ENCODE measurements at regions not wholly inside any gene's neighbourhood (a gene's known extent, or its start where the extent isn't known, plus 50 kb on each side); places are given as distances from the start of the nearest gene placed in this dataset.

- Histone ChIP-seq H3K4me1 (no peaks in the 10 kb centered on the region), H3K9me3 (peaks cover 0 to 35% (median 2%) of the 10 kb centered on the region in 8 donors), H3K36me3 (no peaks in the 10 kb centered on the region), H3K4me3 (no peak overlapping the region), H3K27ac (no peak overlapping the region), H3K27me3 (replicated peaks in 1 of 7) (no peaks in the 10 kb centered on the region)
- intact Hi-C loops (cut with DNase I; ENCODE audit: low total_unique reads): no loop called here
- WGBS, 5 donors: 88 to 100% (median 100%) methylated on average over 1 of the region's 1 CpG
- DNase-seq: no peak
- TF ChIP-seq POLR2A (IDR thresholded peaks at IDR 0.05) (no peak), POLR2AphosphoS5 (IDR thresholded peaks at IDR 0.05) (no peak), CTCF (IDR thresholded peaks at IDR 0.05 in 8 of 11, conservative IDR thresholded peaks at IDR 0.05 in 3 of 11) (no peak)
Observed at GRCh38 chr5:13625616-13626198, 318.8 kb downstream of the DNAH5 start.

GRCh38 chr5:13624283-13625074 is 320.0 kb downstream of the DNAH5 start:
- intact Hi-C loops (cut with DNase I; ENCODE audit: low total_unique reads): no loop called here

GRCh38 chr5:13613621-13614020 is 330.9 kb downstream of the DNAH5 start:
- no peak overlapping the region for H3K4me3 ChIP-seq
- 85 to 91% (median 88%) methylated on average over 5 to 8 of the region's 8 CpGs for WGBS, 5 donors
- H3K27ac ChIP-seq: no peak overlapping the region
- intact Hi-C loops (cut with DNase I; ENCODE audit: low total_unique reads): no loop called here
- no peak for DNase-seq
- no peaks in the 10 kb centered on the region for H3K4me1 ChIP-seq
- TF ChIP-seq POLR2AphosphoS5 (IDR thresholded peaks at IDR 0.05): no peak
- TF ChIP-seq POLR2A (IDR thresholded peaks at IDR 0.05): no peak
- no peak for TF ChIP-seq CTCF (IDR thresholded peaks at IDR 0.05 in 8 of 11, conservative IDR thresholded peaks at IDR 0.05 in 3 of 11)
- no peaks in the 10 kb centered on the region for H3K27me3 ChIP-seq (replicated peaks in 1 of 7)
- no peaks in the 10 kb centered on the region for H3K36me3 ChIP-seq
- H3K9me3 ChIP-seq: peaks cover 0 to 37% (median 21%) of the 10 kb centered on the region in 8 donors

More at GRCh38 chr5:13624283-13625074, 320.0 kb downstream of the DNAH5 start:
- Histone ChIP-seq H3K27ac (no peak overlapping the region), H3K27me3 (replicated peaks in 1 of 7) (no peaks in the 10 kb centered on the region), H3K4me3 (no peak overlapping the region), H3K36me3 (no peaks in the 10 kb centered on the region), H3K4me1 (no peaks in the 10 kb centered on the region), H3K9me3 (peaks cover 0 to 32% (median 2%) of the 10 kb centered on the region in 8 donors)
- WGBS, 5 donors: 62 to 80% (median 68%) methylated on average over 6 of the region's 6 CpGs
- DNase-seq: no peak
- no peak for TF ChIP-seq POLR2A (IDR thresholded peaks at IDR 0.05)
- no peak for TF ChIP-seq CTCF (IDR thresholded peaks at IDR 0.05 in 8 of 11, conservative IDR thresholded peaks at IDR 0.05 in 3 of 11)
- no peak for TF ChIP-seq POLR2AphosphoS5 (IDR thresholded peaks at IDR 0.05)

GRCh38 chr5:13611604-13612003 is 332.9 kb downstream of the DNAH5 start:
- H3K27ac ChIP-seq: no peak overlapping the region
- H3K4me3 ChIP-seq: no peak overlapping the region
- no peak for DNase-seq
- no peaks in the 10 kb centered on the region for H3K4me1 ChIP-seq
- TF ChIP-seq POLR2A (IDR thresholded peaks at IDR 0.05) (no peak), POLR2AphosphoS5 (IDR thresholded peaks at IDR 0.05) (no peak), CTCF (IDR thresholded peaks at IDR 0.05 in 8 of 11, conservative IDR thresholded peaks at IDR 0.05 in 3 of 11) (no peak)
- intact Hi-C loops (cut with DNase I; ENCODE audit: low total_unique reads): no loop called here
- WGBS, 5 donors: 72 to 82% (median 80%) methylated on average over 3 of the region's 3 CpGs
- no peaks in the 10 kb centered on the region for H3K27me3 ChIP-seq (replicated peaks in 1 of 7)
- H3K36me3 ChIP-seq: no peaks in the 10 kb centered on the region
- H3K9me3 ChIP-seq: peaks cover 0 to 28% (median 10%) of the 10 kb centered on the region in 8 donors
